HS-27A (cell line): ENCODE measurements at regions not wholly inside any gene's neighbourhood (a gene's known extent, or its start where the extent isn't known, plus 50 kb on each side); places are given as distances from the start of the nearest gene placed in this dataset.
"Not testable (repeated sequence)": the region's sequence is repeated elsewhere in the genome, so short reads cannot be mapped to it uniquely, and the experiment has no call there.

ENCODE experiments used
- DNase-seq: peaks from one replicate; pipeline ENCODE4 v3.0.0-alpha.2; 2012; ENCODE audit warnings: low read depth, missing footprints

DNA sequence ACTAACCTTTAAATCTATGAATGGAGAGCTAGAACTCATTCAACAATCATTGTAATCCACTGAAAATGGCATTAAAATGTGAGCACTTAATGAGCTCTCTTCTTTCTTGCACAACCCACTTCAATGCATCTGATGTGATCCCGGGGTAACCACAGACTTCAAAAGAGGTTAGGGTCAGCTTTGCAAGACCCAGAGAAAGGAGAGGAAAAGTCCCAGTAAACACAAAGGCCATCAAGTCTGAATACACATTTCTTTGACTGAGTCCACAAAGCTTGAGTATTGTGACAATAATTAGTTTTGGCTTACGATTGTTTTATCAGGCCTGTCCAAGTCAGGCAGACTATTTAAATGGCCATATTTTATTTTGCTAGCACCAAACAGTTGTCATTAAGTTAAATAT lies 148.8 kb upstream of the ZNF608 start:
- DNase-seq = no peak

DNA sequence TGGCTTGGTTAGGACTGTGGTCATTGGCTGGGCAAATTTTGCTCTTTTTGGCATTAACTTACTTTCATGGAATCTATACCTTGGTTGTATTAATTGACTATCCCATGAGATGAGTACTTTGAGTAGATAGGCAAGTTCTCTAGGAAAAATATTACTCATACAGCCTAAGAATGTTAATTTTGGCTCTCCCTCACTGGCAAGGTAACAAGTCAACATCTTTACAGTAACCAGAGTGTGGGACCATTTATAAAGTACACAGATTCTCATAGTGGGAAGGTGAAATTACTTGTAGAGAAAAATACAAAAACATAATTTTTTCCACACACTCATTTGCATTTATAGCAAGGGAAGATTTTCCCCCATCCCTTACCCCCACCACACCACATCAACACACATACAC lies 154.6 kb upstream of the ZNF608 start:
- no peak for DNase-seq

DNA sequence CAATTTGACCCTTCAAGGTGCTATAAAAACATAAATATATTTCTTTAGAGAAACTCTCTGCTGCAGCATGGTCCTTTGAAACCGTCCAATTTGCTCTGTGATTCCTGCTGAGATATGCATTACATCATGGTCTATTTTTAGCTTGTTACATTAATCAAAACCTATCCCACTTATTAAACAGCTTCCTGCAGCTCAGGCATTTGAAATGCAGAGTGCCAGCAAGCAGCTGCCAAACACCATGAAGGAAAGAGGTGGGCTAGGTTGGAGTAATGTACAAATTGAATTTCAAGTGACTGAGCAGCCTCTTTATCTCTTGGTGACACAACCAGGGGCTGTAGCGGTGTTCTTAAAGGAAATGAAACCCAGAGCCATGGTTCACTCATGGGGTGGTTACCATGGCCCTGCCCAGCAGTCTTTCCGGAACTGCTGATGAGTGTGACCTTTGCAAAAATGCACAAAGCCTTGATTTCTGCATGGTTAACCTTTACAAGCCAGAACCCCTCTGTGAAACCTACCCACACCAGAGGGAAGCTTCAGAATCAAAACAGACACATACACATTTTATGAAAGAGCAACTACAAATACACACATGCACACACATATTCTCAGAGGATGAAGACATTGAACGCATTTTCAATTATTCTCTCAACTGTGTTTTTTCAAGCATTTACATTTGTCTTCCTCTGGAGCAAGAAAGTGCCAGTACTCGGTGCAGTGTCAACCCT lies 155.8 kb upstream of the ZNF608 start:
- DNase-seq = no peak

DNA sequence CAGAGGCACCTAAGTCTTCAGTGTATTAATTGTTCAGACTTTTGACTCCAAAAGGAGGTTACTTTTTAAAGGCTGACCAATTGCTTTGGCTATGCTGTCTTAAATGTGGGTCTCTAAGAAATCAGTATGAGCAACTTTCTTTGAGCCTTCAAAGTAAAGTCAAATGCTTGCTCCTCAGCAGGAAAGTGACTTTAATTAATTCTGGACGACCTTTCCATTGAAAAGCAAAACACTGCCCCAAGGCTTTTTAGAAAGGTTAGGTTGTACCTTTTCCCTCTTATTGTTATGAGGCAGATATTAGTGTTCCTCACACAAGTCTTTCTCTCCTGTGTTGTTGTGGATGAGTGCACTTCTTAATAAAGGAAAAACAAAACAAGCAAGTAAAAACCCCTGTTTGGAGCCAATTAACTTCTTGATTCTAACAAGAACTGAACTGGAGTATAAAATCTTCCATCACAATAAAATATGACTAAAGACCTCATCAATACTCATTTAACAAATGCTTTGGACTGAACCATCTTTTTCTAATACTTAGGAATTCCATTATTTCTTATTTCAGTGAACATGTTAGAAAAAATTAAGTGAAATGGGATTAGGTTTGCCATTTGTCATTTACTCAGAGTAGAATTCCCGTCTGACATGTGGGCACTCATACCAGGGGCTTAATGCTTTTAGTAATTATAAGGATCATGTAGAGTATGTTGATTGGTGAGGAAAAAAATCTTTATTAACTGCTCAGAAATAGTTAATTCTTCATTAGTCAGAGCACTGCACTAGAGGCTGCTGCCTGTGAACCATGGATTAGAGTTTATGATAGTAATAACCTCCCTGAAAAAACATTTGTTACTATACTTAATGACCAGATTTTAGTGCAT lies 159.1 kb upstream of the ZNF608 start:
- DNase-seq = no peak

DNA sequence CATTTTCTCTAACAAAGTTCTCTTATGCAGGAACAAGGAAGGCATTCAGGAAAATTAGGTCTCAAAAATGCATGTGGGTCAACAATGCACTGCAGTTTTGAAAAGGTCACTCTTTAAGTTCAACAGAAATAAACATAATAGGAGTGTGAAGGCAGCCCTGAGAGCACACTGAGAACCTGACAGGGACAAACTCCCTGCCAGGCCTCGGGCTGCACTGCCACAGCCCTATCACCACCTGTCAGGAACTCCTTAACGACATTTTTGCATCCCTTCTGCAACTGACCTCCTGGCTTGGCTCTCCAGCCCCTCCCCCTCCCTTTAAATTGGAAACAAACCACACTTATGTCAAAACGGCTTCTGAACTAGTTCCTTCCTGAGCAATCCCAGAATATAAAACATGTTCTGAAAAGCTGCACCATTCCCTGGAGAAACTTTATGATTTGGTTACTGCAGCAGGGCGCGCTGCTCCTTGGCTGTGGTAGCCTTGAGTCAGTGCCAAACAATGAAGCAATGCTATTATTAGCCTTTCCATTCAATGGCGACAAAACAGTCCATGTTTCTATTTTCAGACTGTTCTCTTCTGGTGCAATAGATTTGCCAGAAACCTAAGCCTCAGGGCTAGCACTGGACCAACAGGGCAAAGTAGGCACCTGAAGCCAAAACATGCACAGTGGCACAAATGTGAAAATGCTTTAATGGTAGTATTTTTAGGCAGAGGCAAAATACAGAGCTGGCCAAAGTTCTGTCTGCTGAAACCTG lies 160.1 kb upstream of the ZNF608 start:
- DNase-seq = no peak

DNA sequence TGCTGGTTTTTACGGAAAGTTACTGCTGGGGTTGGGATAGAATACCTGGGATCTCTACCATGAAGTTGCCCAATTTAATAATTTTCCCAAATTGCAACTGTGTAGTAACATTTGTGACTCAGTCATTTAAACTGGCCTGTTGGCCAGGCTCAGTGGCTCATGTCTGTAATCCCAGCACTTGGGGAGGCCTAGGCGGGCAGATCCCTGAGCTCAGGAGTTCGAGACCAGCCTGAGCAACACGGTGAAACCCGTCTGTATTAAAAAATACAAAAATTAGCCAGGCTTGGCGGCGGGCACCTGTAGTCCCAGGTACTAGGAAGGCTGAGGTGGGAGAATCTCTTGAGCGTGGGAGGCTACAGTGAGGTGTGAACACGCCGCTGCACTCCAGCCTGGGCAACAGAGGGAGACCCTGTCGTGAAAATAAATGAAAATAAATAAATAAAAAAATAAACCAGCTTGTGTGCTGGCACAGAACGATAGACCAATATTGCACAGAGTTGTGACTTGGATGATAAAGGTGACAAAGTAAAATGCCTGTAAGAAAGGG lies 160.7 kb upstream of the ZNF608 start:
- DNase-seq = no peak

DNA sequence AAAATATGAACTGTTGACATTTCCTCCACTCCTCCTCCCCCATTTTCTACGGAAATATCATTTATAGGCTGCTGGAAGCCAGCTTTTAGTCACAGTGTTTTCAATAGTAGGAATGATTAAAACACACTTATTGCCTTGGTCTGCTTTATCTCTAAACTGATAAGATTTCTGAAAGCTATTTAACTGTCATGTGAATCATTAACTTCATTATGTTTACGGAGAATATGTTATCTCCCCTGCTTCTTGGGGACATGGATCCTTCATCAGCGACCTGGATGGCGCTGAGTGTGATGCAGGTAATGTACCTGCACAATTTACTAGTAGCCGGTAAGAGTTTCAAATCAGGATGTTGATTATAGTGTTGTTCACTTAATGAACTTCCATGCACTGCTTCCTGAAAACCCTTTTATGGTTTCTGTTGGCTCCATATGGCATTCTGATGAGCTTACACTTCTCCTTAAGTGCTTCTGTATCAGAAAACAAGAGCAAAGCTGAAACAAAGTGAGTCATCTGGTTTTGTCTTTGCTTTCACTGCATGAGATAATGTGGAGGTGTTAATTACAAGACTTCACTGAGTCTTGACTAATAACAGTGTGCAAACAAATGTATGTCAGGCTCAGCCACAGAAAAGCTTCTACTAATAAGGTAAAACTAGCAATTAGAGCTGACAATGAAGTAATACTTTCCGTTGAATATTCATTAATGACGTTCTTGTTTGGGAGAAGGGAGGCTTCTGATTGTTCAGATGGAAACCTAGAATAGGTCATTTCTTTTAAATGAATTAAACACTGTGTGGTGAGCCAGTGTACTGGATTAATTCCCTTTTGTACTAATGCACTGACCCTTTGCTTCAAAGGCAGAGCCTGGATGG lies 162.4 kb upstream of the ZNF608 start:
- DNase-seq = no peak

DNA sequence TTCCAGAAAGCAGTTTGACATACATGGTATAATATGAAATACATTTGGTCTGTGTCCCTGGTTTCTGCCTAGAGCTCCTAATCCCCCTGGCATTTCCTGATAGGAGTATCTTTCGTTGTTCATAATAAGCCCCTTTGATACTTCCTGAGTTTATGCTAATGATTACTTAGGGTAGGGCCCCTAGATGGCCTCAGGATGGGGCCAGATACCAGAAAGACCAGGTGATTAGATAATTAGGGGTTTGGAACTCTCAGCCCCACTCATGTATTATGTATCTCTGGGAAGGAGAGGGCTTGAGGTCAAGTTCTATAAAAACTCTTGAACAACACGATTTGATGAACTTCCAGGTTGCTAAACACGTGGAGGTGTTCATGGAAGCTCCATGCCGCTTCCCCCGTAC lies 163.3 kb upstream of the ZNF608 start:
- DNase-seq = no peak

DNA sequence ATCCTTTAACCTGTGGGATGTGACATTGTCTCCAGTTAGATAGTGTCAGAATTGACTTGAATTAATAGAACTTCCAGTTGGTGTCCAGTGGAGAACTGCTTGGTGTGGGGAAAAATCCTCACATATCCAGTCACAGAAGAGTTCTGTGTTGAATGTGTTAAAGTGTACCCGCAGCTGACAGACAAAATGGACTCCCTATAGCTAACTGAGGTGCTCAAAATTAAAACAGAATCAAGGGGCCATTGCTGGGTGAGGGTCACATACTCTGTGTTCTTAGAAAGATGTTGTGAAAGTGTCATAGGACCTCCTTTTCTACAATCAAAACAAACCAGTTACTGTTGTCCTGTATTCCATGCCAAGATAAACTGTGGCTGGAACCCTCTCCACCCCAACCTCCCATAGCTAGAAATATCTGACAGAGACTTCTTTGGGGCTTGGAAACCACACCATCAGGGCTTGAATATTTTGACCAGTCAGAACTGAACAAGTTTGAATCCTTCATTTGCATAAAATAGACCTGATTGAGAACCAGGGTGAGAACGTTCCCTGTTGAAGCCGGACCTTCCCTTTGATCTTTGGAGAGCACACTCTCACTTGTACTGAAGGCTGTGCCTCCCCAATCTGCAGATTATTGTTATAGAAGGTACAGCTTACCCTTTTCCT lies 164.0 kb upstream of the ZNF608 start:
- no peak for DNase-seq

DNA sequence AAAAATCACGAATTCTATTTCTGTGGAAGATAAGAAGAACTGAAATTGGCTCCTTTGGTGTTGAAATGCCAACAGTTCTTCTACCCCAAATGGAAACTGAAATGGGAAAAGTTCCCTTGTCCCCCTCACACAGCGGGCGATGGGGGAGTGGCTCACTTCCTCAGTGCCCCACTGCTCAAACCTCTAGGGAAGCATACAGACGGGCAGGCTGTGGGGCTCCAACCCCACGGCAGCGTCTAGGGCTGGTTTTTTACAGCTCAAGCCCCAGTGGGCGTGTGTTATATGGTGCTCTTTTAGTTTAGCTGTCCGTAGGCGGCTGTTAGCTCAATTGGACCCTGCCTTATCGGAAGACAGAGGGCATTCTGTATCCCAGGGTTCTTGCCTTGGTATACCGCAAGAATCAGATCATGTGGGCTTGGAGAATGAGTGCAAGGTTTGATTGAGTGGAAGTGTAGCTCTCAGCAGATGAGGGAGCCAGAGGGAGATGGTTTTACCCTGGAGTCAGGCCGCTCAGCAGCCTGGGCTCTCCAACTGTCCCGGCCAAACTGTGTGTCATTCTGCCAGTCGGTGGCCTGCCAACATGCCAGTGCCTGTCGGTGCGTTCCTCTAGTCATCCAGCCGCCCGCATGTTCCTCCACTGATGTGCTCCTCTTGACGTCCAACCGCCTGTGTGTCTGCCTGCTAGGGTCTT lies 166.3 kb upstream of the ZNF608 start:
- no peak for DNase-seq

DNA sequence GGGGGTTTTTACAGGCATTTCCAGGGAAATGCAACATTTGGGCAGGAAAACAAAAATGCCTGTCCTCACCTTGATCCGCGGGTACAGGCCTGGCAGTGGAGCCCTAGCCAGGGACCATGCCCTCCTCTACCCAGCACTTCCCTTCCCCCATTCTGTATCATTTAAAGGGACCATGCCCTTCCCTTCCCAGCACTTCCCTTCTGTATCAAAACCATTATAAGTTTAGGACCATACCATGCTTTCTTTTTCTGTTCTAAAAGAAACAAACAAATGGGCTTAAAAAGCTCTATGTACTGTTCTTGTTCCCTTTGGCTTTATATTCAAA lies 166.9 kb upstream of the ZNF608 start:
- no peak for DNase-seq

DNA sequence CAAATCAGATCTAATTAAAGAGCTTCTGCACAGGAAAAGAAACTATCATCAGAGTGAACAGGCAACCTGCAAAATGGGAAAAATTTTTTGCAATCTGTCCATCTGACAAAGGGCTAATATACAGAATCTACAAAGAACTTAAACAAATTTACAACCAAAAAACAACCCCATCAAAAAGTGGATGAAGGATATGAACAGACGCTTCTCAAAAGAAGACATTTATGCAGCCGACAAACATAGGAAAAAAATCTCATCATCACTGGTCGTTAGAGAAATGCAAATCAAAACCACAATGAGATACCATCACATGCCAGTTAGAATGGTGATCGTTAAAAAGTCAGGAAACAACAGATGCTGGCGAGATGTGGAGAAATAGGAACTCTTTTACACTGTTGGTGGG lies 169.9 kb upstream of the ZNF608 start:
- DNase-seq = not testable (repeated sequence)

DNA sequence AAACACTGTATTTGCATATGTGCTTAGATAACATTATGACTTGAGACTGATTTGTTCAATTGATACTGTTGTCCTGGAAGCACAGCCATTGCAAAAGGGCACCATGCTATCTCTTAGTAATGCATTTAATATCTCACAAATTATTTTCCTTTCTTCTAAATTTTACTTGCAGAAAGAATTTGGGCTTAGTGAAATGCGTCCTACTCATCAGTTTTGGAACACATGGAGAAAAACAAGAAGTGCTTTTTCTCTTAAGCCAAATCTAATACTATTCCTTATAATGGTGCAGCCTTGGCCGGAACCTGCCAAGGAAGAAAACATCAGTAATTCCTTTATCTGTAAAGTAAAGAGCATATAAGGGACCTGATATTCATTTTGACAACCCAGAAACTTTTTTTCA lies 172.2 kb upstream of the ZNF608 start:
- DNase-seq = no peak

DNA sequence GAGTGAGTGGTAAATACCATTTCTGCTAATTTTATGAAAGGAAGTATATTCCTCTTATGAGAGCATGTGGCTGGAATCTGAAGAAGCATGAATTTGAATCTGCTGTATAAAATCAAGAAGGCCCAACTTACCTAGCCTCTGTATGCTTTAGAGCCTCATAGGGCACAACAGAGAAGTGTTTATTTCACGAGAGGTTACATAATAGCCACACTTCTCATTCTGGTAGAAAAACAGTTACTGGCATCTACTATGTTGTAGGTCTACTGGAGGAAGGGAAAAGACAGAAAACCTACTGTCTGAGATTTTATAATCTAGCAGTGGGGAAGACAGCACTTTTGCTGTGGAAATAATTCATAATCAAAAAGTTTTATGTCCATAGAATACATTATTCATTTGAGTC lies 172.6 kb upstream of the ZNF608 start:
- no peak for DNase-seq

DNA sequence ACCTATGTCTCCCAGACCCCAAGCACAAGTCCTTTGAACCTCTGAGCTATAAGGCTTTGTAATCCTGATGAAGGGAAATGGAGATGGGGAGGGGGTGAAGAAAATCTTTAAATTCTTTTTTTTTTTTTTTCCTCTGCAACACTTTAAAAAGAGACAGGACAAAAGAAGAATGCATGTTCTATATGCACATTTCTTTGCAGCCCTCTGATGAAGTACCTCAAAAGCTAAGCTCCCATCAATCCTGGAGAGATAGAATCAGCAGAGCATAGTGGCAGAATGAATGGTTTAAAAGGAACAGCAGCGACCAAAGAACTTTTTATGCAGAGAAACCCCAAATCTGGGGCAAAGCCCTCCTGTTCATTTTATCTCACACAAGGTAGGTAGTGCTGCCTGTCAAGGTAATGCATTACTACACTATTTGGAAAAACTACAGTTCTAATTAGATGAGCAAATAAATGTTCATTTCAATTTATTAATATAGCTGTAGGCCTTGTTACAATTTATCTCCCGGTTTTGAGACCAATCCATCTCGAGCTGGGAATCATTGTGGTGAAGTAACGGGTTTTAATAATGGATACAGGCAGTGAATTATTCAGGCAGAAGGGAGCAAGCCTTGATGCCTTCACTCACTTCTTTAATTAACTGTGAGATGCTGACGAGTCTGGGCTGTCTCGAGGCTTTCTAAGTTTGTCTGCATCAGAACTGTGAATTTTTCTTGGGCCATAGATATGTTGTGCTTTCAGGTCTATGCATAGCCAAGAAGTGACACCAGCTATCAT lies 173.5 kb upstream of the ZNF608 start:
- DNase-seq = no peak

DNA sequence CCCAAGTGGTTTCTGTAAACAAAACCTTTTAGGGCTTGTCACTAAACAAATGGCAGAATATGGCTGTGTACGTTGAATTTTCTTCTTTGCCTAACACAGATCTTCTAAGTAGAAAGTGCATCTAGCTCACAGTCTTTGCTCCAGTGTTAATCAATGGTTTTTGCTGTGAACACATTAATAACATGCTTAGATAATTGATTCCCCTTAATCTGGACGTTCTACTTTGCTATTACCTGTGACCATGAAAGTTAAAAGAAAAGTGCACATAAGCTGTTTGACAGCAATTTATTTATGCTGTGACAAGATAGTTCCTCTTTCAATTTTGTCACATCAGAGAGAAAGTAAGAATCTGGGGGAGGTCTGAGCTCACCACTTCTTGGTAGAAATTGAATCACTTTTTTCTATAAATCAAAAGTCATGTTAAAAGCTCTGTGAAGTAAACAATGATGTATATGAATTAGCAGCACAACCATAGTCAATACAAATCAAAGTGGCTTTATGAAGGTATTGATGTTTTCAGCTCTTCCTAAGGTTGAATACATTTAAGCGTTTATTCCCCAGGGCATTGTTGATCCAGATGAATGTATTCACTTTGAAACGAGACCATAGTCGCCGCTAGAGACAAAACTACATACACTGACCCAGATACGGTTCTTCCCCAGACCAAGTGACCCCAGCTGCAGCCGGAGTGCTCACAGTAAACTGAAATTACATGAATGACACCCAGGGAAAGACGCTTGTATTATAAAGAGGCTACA lies 174.6 kb upstream of the ZNF608 start:
- DNase-seq = no peak

DNA sequence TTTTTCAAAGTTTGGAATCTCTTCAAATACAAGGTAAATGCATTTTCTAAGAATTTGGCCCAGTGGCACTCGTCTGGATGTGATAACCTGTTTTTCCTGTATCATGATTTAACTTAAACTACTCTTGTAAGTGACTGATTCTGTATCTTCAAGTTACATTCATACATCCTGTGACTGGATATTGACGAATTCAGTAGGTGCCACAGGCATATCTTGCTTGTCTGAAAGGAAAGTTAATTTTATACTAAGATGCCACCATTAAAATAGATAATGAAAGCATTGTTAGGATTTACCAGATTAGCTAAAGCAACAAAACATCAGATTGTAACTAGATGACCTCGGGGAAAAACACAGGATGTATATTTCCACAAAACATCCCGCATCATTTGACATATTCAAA lies 175.3 kb upstream of the ZNF608 start:
- no peak for DNase-seq

DNA sequence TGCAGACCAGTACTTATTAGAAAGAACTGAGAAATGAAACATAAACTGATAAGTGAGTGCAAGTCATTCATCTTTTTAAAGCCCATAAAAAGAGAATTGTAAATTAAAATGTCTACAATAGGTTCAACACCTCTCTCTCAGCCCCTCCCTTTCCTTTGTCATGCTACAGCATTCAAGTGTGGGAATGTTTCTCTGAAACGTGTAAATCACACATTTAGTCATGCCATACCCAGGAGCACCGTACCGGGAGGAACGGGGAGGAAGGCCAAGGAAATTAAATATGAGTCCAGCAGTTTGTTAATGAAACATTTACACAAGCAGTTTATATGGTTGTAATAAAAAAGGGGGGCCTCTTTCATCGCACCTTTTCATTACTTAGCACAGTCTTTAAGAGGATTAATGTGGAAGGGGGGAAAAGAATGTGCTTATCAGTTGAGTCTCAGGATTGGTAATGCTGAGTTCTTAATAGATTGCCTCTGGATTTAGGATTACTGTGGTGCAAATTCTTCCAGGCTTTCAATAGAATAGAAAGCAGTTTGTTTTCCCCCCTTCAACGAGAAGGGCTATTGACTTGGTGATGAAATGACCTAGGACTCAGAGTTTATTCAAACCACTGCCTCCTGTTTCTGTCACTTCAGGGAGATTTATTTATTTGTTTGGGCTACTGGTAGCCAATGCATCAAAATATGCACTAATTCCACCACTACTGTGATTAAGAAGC lies 176.0 kb upstream of the ZNF608 start:
- DNase-seq = no peak
